K562 (cell line): ENCODE measurements at regions not wholly inside any gene's neighbourhood (a gene's known extent, or its start where the extent isn't known, plus 50 kb on each side); places are given as distances from the start of the nearest gene placed in this dataset.

Experiments
- ATAC-seq: fragments of 200-7000 bp; cut with Tn5 transposase; 3 replicates; pipeline ENCODE4 v1.9.1; 2020; ENCODE audit warnings: moderate library complexity
- BruUV-seq: library from RNA; stranded (reverse); fragments of 400-500 nt; replicated peaks from 2 replicates; lab custom pipeline; 2021; lab: Mats Ljungman, UMichigan
- CTCF ChIA-PET: fragments of 300-600 bp; formaldehyde crosslinking; extraction: SDS; loops from one replicate; lab custom pipeline; 2021; ENCODE audit warnings: low intra/inter-chr PET ratio; lab: Yijun Ruan, JAX
- POLR2A ChIA-PET: fragments of 300-600, 350-650 bp; sonication (Branson Sonifier 250); formaldehyde crosslinking; extraction: SDS; loops from one replicate; lab custom pipeline; 2021; ENCODE audit warnings: antibody characterized with exemption, inconsistent platforms; lab: Yijun Ruan, JAX
- DNase-seq, 4 experiments: peaks; one replicate each; pipeline versions ENCODE4 v3.0.0 to v3.0.0-alpha.2; 2011 to 2018; ENCODE audit warnings: low spot score in 3 of 4, mixed read lengths in 3 of 4; ENCODE audit errors: extremely low read depth in 1 of 4
- FAIRE-seq: peaks from 2 replicates; lab custom pipeline; 2011; peaks lifted over from hg19 to GRCh38; lab: Jason Lieb, UNC
- H2AFZ ChIP-seq: 2 replicates; pipeline ENCODE4 v1.6.0; 2011; ENCODE audit warnings: low read depth, low read length, control low read depth, inconsistent platforms
- H3K27ac ChIP-seq: fragments of 200-600 bp; 3 replicates; pipeline ENCODE4 v1.8.0; 2011; ENCODE audit warnings: low read depth, mild to moderate bottlenecking, control low read depth, inconsistent platforms, low read length, moderate library complexity, mixed read lengths; ENCODE audit errors: extremely low read depth
- H3K27me3 ChIP-seq, 2 experiments: fragments of 300-600 bp in 1 of 2; 2 replicates in 1 of 2; 3 replicates in 1 of 2; pipeline versions ENCODE4 v1.6.0 to v1.8.0; 2011; ENCODE audit warnings: inconsistent platforms in 2 of 2, low read length in 2 of 2, mild to moderate bottlenecking in 1 of 2, mixed read lengths in 1 of 2, moderate library complexity in 1 of 2; ENCODE audit not compliant: control insufficient read depth in 2 of 2, insufficient read depth in 2 of 2
- H3K36me3 ChIP-seq: fragments of 300-600 bp; 3 replicates; pipeline ENCODE4 v1.8.0; 2011; ENCODE audit warnings: mild to moderate bottlenecking, low read length, inconsistent platforms; ENCODE audit not compliant: control insufficient read depth, insufficient read depth
- H3K4me1 ChIP-seq, 2 experiments: fragments of 200-600 bp in 1 of 2; replicated peaks in 1 of 2; 2 replicates in 1 of 2; 3 replicates in 1 of 2; pipeline versions ENCODE4 v1.5.1 to v1.8.0; 2011; ENCODE audit warnings: inconsistent platforms in 2 of 2, low read length in 2 of 2, mild to moderate bottlenecking in 1 of 2, mixed read lengths in 1 of 2, moderate library complexity in 1 of 2; ENCODE audit not compliant: control insufficient read depth in 2 of 2, insufficient read depth in 2 of 2
- H3K4me2 ChIP-seq: 2 replicates; pipeline ENCODE4 v1.6.1; 2011; ENCODE audit warnings: low read length, control low read depth, inconsistent platforms, mixed read lengths; ENCODE audit not compliant: insufficient read depth
- H3K4me3 ChIP-seq: fragments of 200-600 bp; sonication (generic), shearing (Covaris generic); 2 replicates; pipeline ENCODE4 v1.5.1; 2016; ENCODE audit warnings: control low read depth, inconsistent platforms
- H3K79me2 ChIP-seq: fragments of 200-600 bp; 3 replicates; pipeline ENCODE4 v1.8.0; 2011; ENCODE audit warnings: low read length, inconsistent platforms; ENCODE audit not compliant: control insufficient read depth, insufficient read depth
- H3K9ac ChIP-seq, 2 experiments: 2 replicates each; pipeline versions ENCODE4 v1.6.0 to v1.6.1; 2011; ENCODE audit warnings: low read depth in 2 of 2, low read length in 2 of 2, control low read depth in 1 of 2, inconsistent platforms in 1 of 2, mild to moderate bottlenecking in 1 of 2, mixed read lengths in 1 of 2; ENCODE audit not compliant: insufficient read depth in 1 of 2
- H3K9me1 ChIP-seq: one replicate; pipeline ENCODE4 v1.6.0; 2011; ENCODE audit warnings: inconsistent platforms, mild to moderate bottlenecking, low read length, moderate library complexity; ENCODE audit not compliant: control insufficient read depth, insufficient read depth
- H3K9me3 ChIP-seq: replicated peaks from 2 replicates; pipeline ENCODE4 v1.5.1; 2011; ENCODE audit warnings: low read depth, low read length, inconsistent platforms; ENCODE audit not compliant: control insufficient read depth, insufficient read depth
- H4K20me1 ChIP-seq: replicated peaks from 2 replicates; pipeline ENCODE4 v1.6.1; 2011; ENCODE audit warnings: low read length, inconsistent platforms, mixed read lengths; ENCODE audit not compliant: control insufficient read depth, insufficient read depth
- ARID1B ChIP-seq: fragments of 450-650 bp; IDR thresholded peaks from 2 replicates; pipeline ENCODE4 v1.6.1; 2016; ENCODE audit warnings: antibody characterized with exemption, mild to moderate bottlenecking, inconsistent platforms
- DMBX1 ChIP-seq: fragments of 250-450 bp; sonication (Bioruptor Pico); IDR thresholded peaks from 2 replicates; pipeline ENCODE4 v1.8.0; 2022; ENCODE audit warnings: inconsistent platforms, mild to moderate bottlenecking, moderate library complexity, borderline replicate concordance
- E2F3 ChIP-seq: fragments of 250-450 bp; sonication (Bioruptor Pico); IDR thresholded peaks from 2 replicates; pipeline ENCODE4 v1.4.0; 2020; ENCODE audit warnings: mild to moderate bottlenecking
- FOXJ3 ChIP-seq: sonication (generic); formaldehyde crosslinking; IDR thresholded peaks from 2 replicates; pipeline ENCODE4 v1.4.0; 2020; ENCODE audit warnings: mild to moderate bottlenecking, missing genetic modification reagents
- KDM4B ChIP-seq, 2 experiments: fragments of 450-650 bp in 1 of 2; sonication (generic) in 1 of 2; IDR thresholded peaks; 2 replicates each; pipeline ENCODE4 v1.6.1; 2016 to 2017; ENCODE audit warnings: borderline replicate concordance in 2 of 2, antibody characterized with exemption in 1 of 2, low read depth in 1 of 2, mild to moderate bottlenecking in 1 of 2
- SIN3B ChIP-seq: fragments of 450-650 bp; IDR thresholded peaks from 2 replicates; pipeline ENCODE4 v1.6.1; 2017; ENCODE audit warnings: low read depth, mild to moderate bottlenecking, moderate library complexity
- SP1 ChIP-seq: sonication (generic); formaldehyde crosslinking; IDR thresholded peaks from 2 replicates; pipeline ENCODE4 v1.8.1; 2022; ENCODE audit warnings: mild to moderate bottlenecking, missing genetic modification reagents
- ZNF347 ChIP-seq: fragments of 450-650 bp; formaldehyde crosslinking; IDR thresholded peaks from 2 replicates; pipeline ENCODE4 v1.4.0; 2020; ENCODE audit warnings: low read depth, mild to moderate bottlenecking, moderate library complexity
- WGBS: fragments of 100-300 bp; shearing (Covaris generic); methylation state at CpG from one replicate; pipeline ENCODE4 v1.1.6; 2016; ENCODE audit warnings: low coverage, mixed read lengths; ENCODE audit not compliant: insufficient coverage; ENCODE audit errors: missing lambda C conversion rate; 5-methylcytosine and 5-hydroxymethylcytosine counted together
- in situ Hi-C: fragments of 300-500 bp; cut with MboI; formaldehyde crosslinking; loops from 4 replicates; pipeline ENCODE4 v1.15.0; 2018; ENCODE audit warnings: inconsistent platforms, mixed read lengths
- intact Hi-C: fragments of 100-400 bp; cut with micrococcal nuclease; formaldehyde crosslinking; loops from 2 replicates; pipeline ENCODE4 v1.14.2; 2022
- TF ChIP-seq, protein P1 (sequence below): fragments of 450-650 bp; IDR thresholded peaks from 2 replicates; pipeline ENCODE4 v1.6.1; 2014; ENCODE audit warnings: low read depth, mild to moderate bottlenecking, moderate library complexity, borderline replicate concordance
- TF ChIP-seq, protein P2 (sequence below): fragments of 250-450 bp; sonication (Bioruptor Pico); IDR thresholded peaks from 2 replicates; pipeline ENCODE4 v1.5.0; 2021; ENCODE audit warnings: mild to moderate bottlenecking, borderline replicate concordance
- TF ChIP-seq, protein P3 (sequence below), 2 experiments: IDR thresholded peaks in 1 of 2; conservative IDR thresholded peaks in 1 of 2; 2 replicates each; pipeline ENCODE4 v1.6.1; 2016; ENCODE audit warnings: low read depth in 2 of 2, mild to moderate bottlenecking in 1 of 2, missing compliant biosample characterization in 1 of 2, missing genetic modification characterization in 1 of 2, moderate library complexity in 1 of 2

DNA sequence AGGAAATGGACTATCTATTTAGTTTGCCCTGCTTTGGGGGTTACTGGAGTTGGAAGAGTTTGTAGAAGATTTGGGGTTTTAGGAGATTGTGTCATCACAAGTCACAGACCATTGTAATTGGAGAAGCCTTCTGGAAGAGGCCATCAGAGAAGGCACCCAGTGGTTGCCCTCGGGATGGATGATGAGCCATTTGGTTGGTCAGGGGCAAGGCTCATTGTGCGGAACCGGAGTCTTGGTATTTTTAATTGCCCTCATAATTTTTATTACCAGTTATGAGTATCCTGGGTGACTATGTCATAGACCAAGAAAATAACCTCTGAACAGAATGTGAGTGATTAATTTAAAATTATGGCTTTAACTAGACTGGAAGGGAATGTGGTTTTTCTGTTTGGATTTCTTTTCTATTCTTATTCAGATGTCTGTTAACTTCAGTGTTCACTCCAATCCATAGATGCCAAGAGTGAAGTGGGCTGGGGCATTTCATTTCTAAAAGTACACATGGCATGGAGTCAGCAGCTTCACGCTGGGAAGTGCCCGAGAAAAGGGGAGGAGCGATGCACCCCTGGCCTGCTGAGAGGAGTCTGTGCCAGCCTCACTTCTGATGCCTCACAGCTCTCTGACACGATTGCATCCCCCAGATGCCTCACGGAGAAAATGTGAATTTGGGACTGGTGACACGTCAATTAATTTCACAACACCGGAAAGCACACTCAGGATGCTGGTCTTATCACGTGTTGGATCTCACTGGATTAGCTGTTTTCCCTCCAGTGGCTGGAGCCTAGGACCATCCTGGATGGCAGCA, 225.6 kb upstream of the IGFBP3 start (continued):
- no peak for TF ChIP-seq ZNF347 (CRISPR knock-in tag)
- TF ChIP-seq DMBX1 (CRISPR knock-in tag) = no peak

DNA sequence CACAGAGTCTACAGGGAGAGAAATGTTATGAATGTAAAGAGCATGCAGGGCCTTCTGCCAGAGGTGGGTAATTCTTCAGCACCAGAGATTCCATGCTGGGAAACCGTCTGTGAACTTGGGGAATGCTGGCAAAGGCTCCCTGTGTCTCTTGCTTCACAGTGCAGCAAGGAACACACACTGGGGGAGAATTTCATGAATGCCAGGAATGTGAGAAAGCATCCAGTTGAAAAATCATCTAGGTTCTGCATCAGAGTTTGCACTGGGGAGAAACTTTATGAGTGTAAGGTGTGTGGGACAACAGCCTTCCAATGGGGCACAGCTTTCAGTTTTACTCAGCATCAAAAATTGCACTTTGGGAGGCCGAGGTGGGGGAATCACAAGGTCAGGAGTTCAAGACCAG, 224.3 kb upstream of the IGFBP3 start:
- Histone ChIP-seq H2AFZ (no peak overlapping the region), H3K4me3 (no peak overlapping the region), H3K36me3 (no peaks in the 10 kb centered on the region), H3K27ac (no peak overlapping the region), H3K4me1 (no peaks in the 10 kb centered on the region), H3K79me2 (no peaks in the 10 kb centered on the region), H3K9me3 (no peaks in the 10 kb centered on the region), H3K9me1 (no peaks in the 10 kb centered on the region), H4K20me1 (no peaks in the 10 kb centered on the region), H3K27me3 (no peaks in the 10 kb centered on the region), H3K9ac (no peak overlapping the region), H3K4me2 (no peak overlapping the region)
- ATAC-seq (no peak), DNase-seq (no peak), FAIRE-seq (no peak)
- ChIA-PET CTCF (no interaction called here), POLR2A (no interaction called here)
- no TSS peak for BruUV-seq
- intact Hi-C loops (no loop called here), in situ Hi-C loops (no loop called here)
- WGBS = 0% methylated on average over 2 of the region's 2 CpGs
- no peak for TF ChIP-seq KDM4B (IDR thresholded peaks at IDR 0.05; ENCODE audit: borderline replicate concordance in 2 of 2, low read depth in 1 of 2)
- TF ChIP-seq E2F3 (CRISPR knock-in tag) = no peak
- TF ChIP-seq, protein P1, sequence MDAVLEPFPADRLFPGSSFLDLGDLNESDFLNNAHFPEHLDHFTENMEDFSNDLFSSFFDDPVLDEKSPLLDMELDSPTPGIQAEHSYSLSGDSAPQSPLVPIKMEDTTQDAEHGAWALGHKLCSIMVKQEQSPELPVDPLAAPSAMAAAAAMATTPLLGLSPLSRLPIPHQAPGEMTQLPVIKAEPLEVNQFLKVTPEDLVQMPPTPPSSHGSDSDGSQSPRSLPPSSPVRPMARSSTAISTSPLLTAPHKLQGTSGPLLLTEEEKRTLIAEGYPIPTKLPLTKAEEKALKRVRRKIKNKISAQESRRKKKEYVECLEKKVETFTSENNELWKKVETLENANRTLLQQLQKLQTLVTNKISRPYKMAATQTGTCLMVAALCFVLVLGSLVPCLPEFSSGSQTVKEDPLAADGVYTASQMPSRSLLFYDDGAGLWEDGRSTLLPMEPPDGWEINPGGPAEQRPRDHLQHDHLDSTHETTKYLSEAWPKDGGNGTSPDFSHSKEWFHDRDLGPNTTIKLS = no peak
- TF ChIP-seq, protein P2, sequence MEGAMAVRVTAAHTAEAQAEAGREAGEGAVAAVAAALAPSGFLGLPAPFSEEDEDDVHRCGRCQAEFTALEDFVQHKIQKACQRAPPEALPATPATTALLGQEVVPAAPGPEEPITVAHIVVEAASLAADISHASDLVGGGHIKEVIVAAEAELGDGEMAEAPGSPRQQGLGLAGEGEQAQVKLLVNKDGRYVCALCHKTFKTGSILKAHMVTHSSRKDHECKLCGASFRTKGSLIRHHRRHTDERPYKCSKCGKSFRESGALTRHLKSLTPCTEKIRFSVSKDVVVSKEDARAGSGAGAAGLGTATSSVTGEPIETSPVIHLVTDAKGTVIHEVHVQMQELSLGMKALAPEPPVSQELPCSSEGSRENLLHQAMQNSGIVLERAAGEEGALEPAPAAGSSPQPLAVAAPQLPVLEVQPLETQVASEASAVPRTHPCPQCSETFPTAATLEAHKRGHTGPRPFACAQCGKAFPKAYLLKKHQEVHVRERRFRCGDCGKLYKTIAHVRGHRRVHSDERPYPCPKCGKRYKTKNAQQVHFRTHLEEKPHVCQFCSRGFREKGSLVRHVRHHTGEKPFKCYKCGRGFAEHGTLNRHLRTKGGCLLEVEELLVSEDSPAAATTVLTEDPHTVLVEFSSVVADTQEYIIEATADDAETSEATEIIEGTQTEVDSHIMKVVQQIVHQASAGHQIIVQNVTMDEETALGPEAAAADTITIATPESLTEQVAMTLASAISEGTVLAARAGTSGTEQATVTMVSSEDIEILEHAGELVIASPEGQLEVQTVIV (CRISPR knock-in tag) = no peak
- no peak for TF ChIP-seq ARID1B
- no peak for TF ChIP-seq SP1 (CRISPR knock-in tag)
- TF ChIP-seq, protein P3, sequence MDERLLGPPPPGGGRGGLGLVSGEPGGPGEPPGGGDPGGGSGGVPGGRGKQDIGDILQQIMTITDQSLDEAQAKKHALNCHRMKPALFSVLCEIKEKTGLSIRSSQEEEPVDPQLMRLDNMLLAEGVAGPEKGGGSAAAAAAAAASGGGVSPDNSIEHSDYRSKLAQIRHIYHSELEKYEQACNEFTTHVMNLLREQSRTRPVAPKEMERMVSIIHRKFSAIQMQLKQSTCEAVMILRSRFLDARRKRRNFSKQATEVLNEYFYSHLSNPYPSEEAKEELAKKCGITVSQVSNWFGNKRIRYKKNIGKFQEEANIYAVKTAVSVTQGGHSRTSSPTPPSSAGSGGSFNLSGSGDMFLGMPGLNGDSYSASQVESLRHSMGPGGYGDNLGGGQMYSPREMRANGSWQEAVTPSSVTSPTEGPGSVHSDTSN (CRISPR knock-in tag; IDR thresholded peaks at IDR 0.05; ENCODE audit: low read depth) = no peak
- TF ChIP-seq, protein P3 (tag; conservative IDR thresholded peaks at IDR 0.05; ENCODE audit: low read depth) = no peak
- no peak for TF ChIP-seq FOXJ3 (CRISPR knock-in tag)
- TF ChIP-seq SIN3B = no peak
